Prostate gland (tissue), 2 donors: ENCODE measurements at regions not wholly inside any gene's neighbourhood (a gene's known extent, or its start where the extent isn't known, plus 50 kb on each side); places are given as distances from the start of the nearest gene placed in this dataset.

Experiments used
- POLR2A ChIP-seq: fragments of 450-650 bp; IDR thresholded peaks from one replicate; pipeline ENCODE4 v1.6.1; 2016; ENCODE audit warnings: antibody characterized with exemption, mild to moderate bottlenecking
- POLR2AphosphoS5 ChIP-seq: sonication (generic); formaldehyde crosslinking; IDR thresholded peaks from one replicate; pipeline ENCODE4 v1.6.1; 2017; ENCODE audit warnings: antibody characterized with exemption
- TF ChIP-seq, protein P1 (sequence below), 4 experiments: fragments of 200-600 bp in 2 of 4; fragments of 450-650 bp in 2 of 4; sonication (generic) in 2 of 4; IDR thresholded peaks; 1 replicate in 3 of 4; 2 replicates in 1 of 4; pipeline ENCODE4 v1.5.1; 2016 to 2019; ENCODE audit warnings: antibody characterized with exemption in 4 of 4, mild to moderate bottlenecking in 2 of 4, moderate library complexity in 2 of 4

DNA sequence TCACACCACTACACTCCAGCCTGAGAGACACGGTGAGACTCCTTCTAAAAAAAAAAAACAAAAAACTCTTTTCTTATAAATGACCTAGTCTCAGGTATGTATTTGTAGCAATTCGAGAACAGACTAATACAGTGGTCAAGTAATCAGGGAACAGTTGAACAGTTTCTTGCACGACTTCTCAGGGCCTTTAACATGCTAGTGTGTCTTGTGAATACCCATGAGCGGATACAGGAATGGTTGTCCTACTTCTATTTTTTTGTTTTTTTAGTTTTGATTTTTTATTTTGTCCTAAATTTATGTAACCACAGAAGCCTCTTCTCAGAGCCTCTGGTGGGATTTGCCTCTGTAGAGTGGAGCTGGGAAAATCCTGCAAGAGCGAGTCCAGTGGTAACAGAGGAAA is 71.0 kb upstream of the NANOS1 start:
- TF ChIP-seq, protein P1, sequence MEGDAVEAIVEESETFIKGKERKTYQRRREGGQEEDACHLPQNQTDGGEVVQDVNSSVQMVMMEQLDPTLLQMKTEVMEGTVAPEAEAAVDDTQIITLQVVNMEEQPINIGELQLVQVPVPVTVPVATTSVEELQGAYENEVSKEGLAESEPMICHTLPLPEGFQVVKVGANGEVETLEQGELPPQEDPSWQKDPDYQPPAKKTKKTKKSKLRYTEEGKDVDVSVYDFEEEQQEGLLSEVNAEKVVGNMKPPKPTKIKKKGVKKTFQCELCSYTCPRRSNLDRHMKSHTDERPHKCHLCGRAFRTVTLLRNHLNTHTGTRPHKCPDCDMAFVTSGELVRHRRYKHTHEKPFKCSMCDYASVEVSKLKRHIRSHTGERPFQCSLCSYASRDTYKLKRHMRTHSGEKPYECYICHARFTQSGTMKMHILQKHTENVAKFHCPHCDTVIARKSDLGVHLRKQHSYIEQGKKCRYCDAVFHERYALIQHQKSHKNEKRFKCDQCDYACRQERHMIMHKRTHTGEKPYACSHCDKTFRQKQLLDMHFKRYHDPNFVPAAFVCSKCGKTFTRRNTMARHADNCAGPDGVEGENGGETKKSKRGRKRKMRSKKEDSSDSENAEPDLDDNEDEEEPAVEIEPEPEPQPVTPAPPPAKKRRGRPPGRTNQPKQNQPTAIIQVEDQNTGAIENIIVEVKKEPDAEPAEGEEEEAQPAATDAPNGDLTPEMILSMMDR (IDR thresholded peaks at IDR 0.05) = no peak
- no peak for TF ChIP-seq POLR2AphosphoS5
- TF ChIP-seq POLR2A = no peak
